TTC549 (cell line): ENCODE measurements at regions not wholly inside any gene's neighbourhood (a gene's known extent, or its start where the extent isn't known, plus 50 kb on each side); places are given as distances from the start of the nearest gene placed in this dataset.
"Not testable (repeated sequence)": the region's sequence is repeated elsewhere in the genome, so short reads cannot be mapped to it uniquely, and the experiment has no call there.

Source experiments
- FAIRE-seq: peaks from 2 replicates; lab custom pipeline; 2012; peaks lifted over from hg19 to GRCh38; lab: Jason Lieb, UNC

DNA sequence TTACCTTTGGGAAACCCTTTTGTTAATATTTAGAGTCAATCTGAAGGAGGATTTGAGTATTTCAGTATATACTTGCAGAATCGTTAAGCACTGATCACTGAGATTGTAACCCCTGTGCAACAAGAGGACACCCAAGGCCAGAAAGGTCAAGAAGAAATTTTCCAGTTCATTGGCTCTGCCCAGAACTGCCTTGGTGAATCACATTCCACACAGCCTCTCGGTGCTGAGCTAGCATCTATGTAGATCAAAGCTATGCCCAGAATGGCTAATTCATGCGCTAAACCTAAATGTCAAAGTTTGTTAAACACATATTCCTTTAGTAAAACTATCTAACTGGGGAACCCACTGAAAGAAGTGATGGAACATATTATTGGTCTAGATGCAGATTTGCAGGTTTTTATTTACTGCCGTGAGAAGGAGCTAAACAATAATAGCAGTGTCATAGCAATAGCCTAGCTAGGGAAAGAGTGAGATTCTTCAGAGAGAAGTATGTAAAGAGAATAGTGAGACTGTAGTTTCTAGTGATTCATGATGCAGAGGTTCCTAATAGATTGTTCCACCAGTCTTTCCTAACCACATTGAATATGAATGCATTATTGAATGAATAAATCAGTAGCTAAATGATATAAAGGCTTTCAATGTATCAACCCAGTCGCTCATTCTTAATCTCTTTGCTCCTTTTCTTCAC is 423.2 kb upstream of the CRIM1 start:
- no peak for FAIRE-seq

DNA sequence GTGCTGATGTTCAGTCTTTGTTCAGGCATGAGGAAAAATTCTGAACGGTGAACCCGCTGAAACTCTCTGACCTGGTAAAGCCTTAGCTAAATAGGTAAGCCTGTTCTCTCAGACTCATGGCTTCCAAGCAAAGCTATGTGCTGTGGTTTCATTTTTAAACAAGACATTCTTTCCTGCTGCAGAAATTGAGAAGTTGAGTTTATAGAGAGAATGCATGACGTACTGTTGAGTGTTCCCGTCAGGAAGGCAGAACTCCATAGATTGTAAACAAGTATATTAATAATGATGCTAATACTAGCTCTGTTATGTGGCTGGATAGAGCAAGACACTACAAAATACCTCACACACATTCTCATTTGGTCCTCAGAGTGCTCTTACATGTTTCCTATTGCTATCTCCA is 424.0 kb upstream of the CRIM1 start:
- no peak for FAIRE-seq

DNA sequence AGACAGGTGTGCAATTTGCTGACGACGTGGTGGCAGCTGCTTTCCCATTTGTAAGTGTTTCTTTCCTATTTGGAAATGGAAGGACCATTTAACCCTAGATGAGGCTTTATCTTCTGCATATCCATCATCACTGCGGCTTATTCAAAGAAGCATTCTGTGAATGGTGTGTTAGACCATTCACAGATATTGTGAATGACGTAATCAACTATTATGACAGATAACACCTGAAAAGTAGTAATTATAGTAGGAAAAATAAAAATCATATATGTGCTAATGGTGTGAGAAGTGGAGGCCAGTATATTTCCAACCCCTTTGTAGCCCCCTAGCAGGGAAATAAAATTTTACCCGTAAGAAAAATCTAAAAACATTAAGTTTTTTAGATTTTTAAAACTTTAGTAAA is 424.5 kb upstream of the CRIM1 start:
- FAIRE-seq = no peak

- FAIRE-seq = no peak
These were observed 426.0 kb upstream of the CRIM1 start for GRCh38 chr2:35929551-35929950.

DNA sequence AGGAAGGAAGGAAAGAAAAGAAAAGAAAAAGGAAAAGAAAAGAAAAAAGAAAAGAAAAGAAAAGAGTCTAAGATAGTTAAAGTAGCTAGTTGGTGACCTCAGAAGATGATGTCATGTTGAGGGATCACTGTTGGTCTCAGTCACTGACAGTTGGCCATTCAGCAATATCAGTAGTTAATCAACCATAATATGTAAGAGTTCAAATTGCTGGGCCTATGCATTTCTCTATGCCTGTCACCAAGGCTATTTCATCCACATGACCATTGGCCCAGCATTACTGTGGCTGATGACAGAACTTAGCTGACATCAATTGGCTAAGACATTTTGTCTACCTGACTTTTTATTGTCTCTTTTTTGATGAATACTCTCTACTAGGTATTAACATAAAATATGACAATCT is 435.5 kb upstream of the CRIM1 start:
- FAIRE-seq = no peak

GRCh38 chr2:35915261-35915660 is 440.3 kb upstream of the CRIM1 start:
- no peak for FAIRE-seq

- FAIRE-seq = no peak
These were observed 463.6 kb upstream of the CRIM1 start for GRCh38 chr2:35891936-35892335.

DNA sequence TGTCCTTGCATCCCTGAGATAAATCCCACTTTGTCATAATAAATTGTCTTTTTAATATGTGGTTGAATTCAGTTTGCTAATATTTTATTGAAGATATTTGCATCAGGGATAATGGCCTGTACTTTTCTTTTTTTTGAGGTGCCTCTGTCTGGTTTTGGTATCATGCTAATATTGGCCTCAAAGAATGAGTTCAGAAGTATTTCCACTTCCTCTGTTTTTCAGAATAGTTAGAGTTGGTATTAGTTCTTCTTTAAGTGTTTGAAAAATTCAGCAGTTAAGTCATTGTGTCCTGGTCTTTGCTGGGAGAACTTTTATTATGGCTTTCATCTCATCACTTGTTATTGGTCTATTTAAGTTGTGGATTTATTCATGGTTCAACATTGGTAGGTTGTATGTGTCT is 464.1 kb upstream of the CRIM1 start:
- no peak for FAIRE-seq

DNA sequence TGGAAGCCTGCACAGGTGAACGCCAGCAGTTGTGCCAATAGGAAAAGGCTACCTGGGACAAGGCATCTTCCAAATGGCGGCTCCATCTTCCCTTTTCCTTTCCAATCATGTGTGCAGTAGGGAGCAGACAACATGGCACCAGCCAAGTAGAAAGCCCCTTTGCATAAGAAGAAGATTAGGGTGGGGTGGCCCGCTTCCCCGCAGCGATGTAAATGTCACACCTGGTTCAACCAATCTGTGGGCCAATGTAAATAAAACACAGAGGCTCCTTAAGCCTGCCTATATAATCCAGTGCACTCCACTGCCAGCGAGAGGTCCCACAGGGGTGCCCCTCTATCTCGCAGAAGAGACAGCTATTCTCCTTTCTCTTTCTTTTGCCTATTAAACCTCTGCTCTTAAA is 468.4 kb upstream of the CRIM1 start:
- no peak for FAIRE-seq

DNA sequence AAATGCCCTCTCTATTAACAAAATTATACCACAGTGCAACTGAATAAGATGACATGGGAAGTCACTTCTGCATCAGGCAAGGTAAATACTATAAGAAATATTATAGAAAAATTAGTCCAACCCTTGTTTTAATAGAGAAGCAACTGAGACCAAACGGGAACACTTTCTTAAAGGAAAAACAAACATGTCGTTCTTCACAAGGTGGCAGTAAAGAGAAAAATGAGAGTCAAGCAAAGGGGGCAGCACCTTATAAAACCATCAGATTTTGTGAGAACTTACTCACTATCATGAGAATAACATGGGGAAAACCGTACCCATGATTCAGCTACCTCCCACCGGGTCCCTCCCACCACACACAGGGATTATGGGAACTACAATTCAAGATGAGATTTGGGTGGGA is 481.7 kb upstream of the CRIM1 start:
- FAIRE-seq = no peak

- FAIRE-seq = no peak
These were observed 483.9 kb upstream of the CRIM1 start for GRCh38 chr2:35871672-35872071.

DNA sequence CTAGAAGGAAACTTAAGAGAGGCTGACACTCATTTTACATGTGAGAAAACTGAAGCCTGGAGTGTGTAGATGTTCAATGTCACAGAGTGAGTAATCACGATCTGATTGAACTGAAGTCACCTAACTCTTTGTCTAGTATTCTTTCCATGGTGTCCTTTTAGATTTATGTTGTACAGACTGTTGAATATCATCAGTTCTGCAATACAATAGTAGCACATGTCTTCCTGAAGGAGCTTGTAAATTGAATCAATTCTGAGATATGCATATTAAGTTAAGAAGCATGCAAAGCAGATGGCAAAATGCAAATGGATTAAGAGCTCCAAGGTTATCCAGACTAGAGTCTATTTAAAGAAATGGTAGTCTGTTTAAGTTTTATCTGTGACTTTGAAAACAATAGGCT is 484.9 kb upstream of the CRIM1 start:
- FAIRE-seq = no peak

DNA sequence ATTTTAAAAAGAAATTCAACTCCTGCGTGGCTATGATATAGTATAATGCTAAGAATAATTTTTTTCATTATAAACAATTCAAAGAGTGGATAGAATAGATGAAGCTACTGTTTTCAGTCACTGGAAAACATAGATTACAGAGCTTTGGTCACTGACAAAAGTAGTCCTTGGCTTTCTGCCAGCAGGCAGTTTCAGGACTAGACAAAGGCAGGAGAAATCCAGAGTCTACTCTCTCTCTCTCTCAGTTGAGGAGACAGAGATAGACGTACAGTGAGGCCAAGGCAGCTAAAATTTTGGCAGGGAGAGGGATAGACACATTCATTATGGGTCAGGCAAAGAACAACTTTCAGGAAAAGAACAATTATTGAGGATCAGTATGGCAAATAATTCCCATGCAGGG is 491.4 kb upstream of the CRIM1 start:
- FAIRE-seq = no peak

- FAIRE-seq = no peak
These were observed 497.4 kb upstream of the CRIM1 start for GRCh38 chr2:35858216-35858615.

- FAIRE-seq = no peak
These were observed 498.1 kb upstream of the CRIM1 start for GRCh38 chr2:35857498-35857897.

DNA sequence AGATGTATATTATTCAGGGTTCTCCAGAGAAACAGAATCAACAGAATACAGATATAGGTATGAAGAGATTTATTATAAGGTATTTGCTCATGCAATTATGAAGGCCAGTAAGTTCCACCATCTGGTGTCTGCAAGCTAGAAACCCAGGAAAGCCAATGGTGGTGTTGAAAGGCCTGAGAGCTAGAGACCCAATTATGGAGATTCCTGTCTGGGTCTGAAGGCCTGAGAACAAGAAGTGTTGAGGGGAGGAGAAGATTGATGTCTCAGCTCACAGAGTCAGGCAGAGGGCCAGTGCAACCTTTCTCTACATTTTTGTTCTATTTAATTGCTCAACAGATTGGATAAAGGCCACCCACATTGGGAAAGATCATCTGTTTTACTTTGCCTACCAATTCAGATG is 524.2 kb upstream of the CRIM1 start:
- no peak for FAIRE-seq

- no peak for FAIRE-seq
These were observed 524.7 kb upstream of the CRIM1 start for GRCh38 chr2:35830833-35831232.

DNA sequence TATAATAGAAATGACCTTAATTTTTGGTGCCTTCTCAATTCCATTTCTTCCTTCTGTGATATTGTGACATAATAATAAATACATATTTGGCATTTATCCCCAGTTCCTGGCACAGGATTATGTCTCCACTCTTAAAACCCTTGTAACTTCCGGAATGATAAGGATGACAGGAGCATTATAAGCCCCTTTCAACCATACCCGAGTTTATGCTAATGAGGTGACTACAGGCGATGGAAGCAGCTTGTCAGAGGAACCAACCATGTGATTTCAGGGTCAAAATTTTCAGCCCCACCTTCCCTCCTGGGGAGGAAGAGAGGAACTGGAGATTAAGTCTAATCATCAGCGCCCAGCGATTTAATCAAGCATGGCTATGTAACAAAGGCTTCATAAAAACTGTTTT is 528.5 kb upstream of the CRIM1 start:
- FAIRE-seq = no peak

- FAIRE-seq = no peak
These were observed 532.9 kb upstream of the CRIM1 start for GRCh38 chr2:35822716-35823115.

GRCh38 chr2:35821675-35822074 is 533.9 kb upstream of the CRIM1 start:
- FAIRE-seq = no peak

GRCh38 chr2:35820391-35820790 is 535.2 kb upstream of the CRIM1 start:
- FAIRE-seq = no peak

DNA sequence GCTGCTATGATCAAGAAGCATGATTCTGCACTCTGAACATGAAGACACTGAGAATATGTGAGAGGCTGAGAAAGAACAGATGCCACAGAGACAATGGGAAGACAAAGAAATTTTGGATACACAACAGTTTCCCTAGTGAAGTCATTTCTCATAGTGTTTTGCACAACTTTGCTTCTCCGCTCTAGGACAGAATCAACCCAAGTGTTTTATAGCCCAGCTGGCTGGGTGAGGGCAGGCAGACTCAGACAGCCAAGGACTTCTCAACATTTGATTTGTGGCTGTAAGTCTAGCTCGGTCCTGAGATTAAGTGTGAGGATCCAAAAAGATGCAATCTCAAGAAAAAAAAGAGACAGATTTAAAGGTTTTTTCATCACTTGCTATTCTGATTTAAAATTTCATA is 536.5 kb upstream of the CRIM1 start:
- no peak for FAIRE-seq

GRCh38 chr2:35818359-35818758 is 537.2 kb upstream of the CRIM1 start:
- not testable (repeated sequence) for FAIRE-seq

- FAIRE-seq = not testable (repeated sequence)
These were observed 541.0 kb upstream of the CRIM1 start for GRCh38 chr2:35814597-35814996.

DNA sequence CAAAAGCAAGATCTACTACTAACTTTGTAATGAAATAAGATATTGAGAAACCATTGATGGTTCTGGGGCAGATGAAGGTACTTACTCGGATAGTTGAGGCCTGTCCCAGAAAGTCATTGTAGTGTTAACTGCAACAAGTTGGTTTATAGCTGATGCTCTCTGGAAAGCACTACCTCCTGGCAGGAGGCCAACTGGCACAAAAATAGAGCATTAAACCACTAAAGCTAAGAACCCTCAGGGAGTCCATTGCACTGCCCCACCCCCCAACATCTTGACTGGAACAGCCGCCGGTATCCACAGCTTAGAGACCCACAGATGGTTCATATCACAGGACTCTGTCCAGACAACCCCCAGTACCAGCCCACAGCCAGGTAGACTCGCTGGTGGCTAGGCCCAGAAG is 552.5 kb upstream of the CRIM1 start:
- FAIRE-seq = no peak
